Vagina (tissue), 2 donors: ENCODE measurements at regions not wholly inside any gene's neighbourhood (a gene's known extent, or its start where the extent isn't known, plus 50 kb on each side); places are given as distances from the start of the nearest gene placed in this dataset.

Experiments
- POLR2A ChIP-seq, 2 donors: fragments of 450-650 bp; IDR thresholded peaks; one replicate each; pipeline ENCODE4 v1.6.1; 2017; ENCODE audit warnings: antibody characterized with exemption in 2 of 2, mild to moderate bottlenecking in 2 of 2, moderate library complexity in 2 of 2
- TF ChIP-seq, protein P1 (sequence below), 3 experiments: fragments of 450-650 bp in 2 of 3; fragments of 200-600 bp in 1 of 3; sonication (generic) in 1 of 3; IDR thresholded peaks; one replicate each; pipeline ENCODE4 v1.5.1; 2017 to 2019; ENCODE audit warnings: antibody characterized with exemption in 3 of 3, mild to moderate bottlenecking in 2 of 3, moderate library complexity in 2 of 3

DNA sequence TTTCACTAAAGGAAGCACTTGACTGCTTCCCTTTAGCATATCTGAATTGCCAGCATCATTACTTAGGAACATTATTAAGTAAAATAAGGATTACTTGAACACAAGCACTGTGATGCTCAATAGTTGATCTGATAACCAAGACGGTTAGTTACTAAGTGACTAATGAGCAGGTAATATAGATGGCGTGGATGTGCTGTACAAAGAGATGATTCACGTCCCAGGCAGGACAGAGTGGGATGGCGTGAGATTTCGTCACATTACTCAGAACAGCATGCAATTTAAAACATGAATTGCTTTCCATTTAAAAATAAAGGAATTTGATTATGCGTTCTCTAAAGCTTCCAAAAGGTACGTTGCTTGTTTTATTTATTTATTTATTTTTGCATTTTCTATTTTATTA is 240.0 kb upstream of the ARHGEF26 start:
- TF ChIP-seq, protein P1, sequence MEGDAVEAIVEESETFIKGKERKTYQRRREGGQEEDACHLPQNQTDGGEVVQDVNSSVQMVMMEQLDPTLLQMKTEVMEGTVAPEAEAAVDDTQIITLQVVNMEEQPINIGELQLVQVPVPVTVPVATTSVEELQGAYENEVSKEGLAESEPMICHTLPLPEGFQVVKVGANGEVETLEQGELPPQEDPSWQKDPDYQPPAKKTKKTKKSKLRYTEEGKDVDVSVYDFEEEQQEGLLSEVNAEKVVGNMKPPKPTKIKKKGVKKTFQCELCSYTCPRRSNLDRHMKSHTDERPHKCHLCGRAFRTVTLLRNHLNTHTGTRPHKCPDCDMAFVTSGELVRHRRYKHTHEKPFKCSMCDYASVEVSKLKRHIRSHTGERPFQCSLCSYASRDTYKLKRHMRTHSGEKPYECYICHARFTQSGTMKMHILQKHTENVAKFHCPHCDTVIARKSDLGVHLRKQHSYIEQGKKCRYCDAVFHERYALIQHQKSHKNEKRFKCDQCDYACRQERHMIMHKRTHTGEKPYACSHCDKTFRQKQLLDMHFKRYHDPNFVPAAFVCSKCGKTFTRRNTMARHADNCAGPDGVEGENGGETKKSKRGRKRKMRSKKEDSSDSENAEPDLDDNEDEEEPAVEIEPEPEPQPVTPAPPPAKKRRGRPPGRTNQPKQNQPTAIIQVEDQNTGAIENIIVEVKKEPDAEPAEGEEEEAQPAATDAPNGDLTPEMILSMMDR (IDR thresholded peaks at IDR 0.05) = no peak
- TF ChIP-seq POLR2A (IDR thresholded peaks at IDR 0.05) = no peak
